ENCODE measurements at regions not wholly inside any gene's neighbourhood (a gene's known extent, or its start where the extent isn't known, plus 50 kb on each side); places are given as distances from the start of the nearest gene placed in this dataset.

DNA sequence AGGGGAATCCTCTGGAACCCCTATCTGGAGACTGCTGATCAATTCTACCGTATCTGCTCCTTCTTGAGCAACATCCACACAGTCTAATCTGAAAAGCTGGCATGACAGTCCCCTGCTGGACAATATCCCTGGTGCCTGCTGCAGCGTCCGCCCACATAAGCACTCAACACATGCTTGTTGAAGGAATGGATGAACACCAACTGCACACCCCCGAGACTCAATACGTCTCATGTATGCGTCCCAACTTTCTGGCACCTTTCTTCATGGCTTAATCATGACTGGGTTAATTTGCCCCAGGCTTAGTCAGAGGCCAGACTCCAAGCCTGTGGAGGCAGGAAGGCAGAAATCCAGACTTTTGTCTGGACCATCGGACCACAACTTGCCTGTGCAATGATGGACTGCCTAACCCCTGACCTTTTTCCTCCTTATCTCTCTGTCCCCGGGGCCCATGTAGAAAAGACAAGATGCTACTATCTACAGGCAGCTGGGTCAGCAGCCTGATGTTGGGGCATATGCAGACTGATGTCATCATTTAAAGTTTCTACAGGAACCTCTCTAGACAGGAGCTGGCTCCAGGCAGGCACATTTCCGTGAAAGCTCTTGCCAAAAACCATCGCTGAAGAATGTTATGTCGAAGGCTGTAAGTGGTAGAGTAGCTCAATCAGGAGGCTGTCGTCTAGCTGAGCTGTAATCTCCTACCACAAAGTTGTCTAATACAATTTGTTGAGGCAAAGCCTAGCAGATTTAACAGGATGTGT, 114.1 kb upstream of the TPM1 start:
- no peak overlapping the region for H3K27ac ChIP-seq

DNA sequence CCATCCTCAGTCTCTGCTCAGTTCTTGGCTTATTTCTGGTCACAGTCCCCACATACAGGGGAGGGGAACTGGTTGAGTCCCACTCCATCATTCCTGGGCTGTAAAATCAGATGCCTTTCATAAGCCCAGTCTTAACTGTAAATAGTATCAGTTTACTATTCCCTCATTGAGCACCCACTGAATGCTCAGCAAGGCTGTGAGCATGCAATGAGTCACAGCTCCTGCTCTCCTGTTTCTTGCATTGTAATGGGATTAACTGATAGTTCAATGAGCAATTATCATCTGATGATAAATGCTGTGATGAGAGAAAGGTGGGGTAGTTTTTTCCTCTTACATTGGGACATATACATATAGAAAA, 113.6 kb upstream of the TPM1 start:
- no peak for TF ChIP-seq ZFX (IDR thresholded peaks at IDR 0.05; ENCODE audit: borderline replicate concordance)
- TF ChIP-seq, protein P1, sequence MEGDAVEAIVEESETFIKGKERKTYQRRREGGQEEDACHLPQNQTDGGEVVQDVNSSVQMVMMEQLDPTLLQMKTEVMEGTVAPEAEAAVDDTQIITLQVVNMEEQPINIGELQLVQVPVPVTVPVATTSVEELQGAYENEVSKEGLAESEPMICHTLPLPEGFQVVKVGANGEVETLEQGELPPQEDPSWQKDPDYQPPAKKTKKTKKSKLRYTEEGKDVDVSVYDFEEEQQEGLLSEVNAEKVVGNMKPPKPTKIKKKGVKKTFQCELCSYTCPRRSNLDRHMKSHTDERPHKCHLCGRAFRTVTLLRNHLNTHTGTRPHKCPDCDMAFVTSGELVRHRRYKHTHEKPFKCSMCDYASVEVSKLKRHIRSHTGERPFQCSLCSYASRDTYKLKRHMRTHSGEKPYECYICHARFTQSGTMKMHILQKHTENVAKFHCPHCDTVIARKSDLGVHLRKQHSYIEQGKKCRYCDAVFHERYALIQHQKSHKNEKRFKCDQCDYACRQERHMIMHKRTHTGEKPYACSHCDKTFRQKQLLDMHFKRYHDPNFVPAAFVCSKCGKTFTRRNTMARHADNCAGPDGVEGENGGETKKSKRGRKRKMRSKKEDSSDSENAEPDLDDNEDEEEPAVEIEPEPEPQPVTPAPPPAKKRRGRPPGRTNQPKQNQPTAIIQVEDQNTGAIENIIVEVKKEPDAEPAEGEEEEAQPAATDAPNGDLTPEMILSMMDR (IDR thresholded peaks at IDR 0.05) = no peak
- no peak overlapping the region for H3K27ac ChIP-seq

More for the DNA sequence above, 114.1 kb upstream of the TPM1 start:
- TF ChIP-seq, protein P1 (IDR thresholded peaks at IDR 0.05) = no peak
- no peak for TF ChIP-seq ZFX (IDR thresholded peaks at IDR 0.05; ENCODE audit: borderline replicate concordance)

DNA sequence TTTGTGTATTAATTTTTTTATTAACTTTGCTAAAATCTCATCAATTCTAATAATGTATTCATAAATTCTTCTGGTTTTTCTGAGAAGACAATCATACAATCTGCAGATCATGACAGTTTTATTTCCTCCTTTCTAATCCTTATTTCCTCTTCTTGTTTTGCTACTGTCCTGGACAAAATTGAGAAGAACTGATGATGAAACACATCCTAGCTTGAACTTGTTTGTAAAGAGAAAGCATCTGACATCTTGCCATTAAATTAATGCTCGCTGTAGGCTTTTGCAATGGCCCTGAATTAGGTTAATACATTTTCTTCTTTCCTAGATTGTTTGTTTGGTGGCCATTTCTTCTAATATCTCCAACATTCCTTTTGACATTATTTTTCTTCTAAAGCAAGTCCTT, 110.9 kb upstream of the TPM1 start:
- H3K27ac ChIP-seq = no peak overlapping the region

DNA sequence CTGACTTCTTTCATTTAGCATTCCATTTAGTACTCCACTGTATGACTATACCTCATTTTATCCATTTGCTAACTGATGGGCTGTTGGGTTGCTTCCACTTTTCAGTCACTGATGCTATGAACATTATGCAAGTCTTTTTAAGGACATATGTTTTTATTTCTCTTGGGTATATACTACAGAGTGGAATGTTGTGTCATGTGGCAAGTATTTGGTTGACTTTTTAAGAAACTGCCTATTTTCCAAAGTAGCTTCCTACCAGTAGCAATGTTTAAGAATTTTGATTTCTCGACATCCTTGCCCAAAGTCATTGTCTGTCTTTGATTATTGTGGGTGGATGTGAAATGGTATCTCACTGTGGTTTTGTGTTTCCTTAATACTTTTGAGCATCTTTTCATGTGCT, 110.1 kb upstream of the TPM1 start:
- no peak overlapping the region for H3K27ac ChIP-seq
- TF ChIP-seq, protein P1 (IDR thresholded peaks at IDR 0.05) = no peak
- TF ChIP-seq ZFX (IDR thresholded peaks at IDR 0.05; ENCODE audit: borderline replicate concordance) = no peak

More for the DNA sequence above, 110.9 kb upstream of the TPM1 start:
- TF ChIP-seq, protein P1 (IDR thresholded peaks at IDR 0.05) = no peak
- no peak for TF ChIP-seq ZFX (IDR thresholded peaks at IDR 0.05; ENCODE audit: borderline replicate concordance)

DNA sequence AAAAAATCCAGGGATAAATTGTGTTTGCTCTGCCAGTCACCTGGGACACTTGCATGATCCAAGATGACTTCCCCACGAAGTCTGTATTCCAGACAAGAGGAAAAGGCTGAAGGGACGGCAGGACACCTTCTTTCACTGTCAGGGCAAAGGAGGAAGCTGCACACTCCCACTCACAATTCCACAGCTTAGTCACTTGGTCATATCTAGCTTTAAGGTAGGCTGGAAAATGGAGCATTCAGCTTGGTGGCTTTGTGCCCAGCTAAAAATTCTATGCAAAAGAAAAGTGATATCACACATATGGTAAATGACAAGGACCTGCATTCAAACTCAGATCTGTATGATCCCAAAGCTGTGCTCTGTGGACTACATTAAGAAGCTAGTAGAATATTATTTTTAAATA, 109.2 kb upstream of the TPM1 start:
- TF ChIP-seq ZFX (IDR thresholded peaks at IDR 0.05; ENCODE audit: borderline replicate concordance) = no peak
- TF ChIP-seq, protein P1 (IDR thresholded peaks at IDR 0.05) = no peak
- H3K27ac ChIP-seq = no peak overlapping the region

DNA sequence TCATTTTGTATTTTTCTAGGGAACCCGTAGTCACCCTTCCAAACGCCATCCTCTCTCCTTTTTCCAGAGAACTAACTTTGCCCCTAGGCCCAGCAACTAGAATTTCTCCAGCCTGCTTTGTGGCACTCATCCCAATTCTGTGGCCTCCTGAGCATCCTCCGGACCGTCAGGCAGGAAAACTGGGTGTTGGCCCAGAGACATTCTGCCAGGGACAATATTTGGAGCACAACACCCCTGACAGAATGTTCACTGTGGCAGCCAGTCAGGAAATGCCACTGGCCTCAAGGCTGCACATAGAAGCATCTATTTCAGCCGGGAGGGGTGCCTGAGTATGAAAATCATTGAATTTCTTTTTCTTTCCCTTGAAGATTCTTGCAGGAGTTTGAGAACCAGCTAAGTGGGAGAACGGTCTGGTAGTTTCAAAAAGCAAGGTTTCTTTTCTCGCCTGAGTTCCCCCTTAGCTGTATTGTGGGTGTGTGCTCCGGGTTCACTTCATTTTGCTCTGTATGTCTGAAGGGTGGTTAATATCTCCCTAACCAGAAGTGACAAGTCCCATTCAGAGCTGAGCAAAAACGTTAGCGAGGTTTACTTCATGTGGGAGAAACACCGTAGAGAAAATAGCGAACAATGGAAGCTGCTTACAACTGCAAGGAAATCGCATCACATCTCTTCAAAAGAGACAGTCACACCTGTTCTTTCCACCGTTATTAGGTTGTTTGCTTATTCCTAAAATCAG, 108.1 kb upstream of the TPM1 start:
- TF ChIP-seq, protein P1 (IDR thresholded peaks at IDR 0.05) = no peak
- no peak for TF ChIP-seq ZFX (IDR thresholded peaks at IDR 0.05; ENCODE audit: borderline replicate concordance)
- no peak overlapping the region for H3K27ac ChIP-seq

All from 22Rv1 (cell line).